DND-41 (cell line): ENCODE measurements at regions not wholly inside any gene's neighbourhood (a gene's known extent, or its start where the extent isn't known, plus 50 kb on each side); places are given as distances from the start of the nearest gene placed in this dataset.

Experiments
- ATAC-seq: fragments of 200-7000 bp; cut with Tn5 transposase; 3 replicates; pipeline ENCODE4 v1.9.1; 2021; ENCODE audit warnings: low read depth; ENCODE audit not compliant: insufficient read depth
- DNase-seq: peaks from one replicate; pipeline ENCODE4 v3.0.0-alpha.2; 2020
- H2AFZ ChIP-seq: 2 replicates; pipeline ENCODE4 v1.6.0; 2012; ENCODE audit warnings: low read depth, low read length
- H3K27ac ChIP-seq: 2 replicates; pipeline ENCODE4 v1.5.1; 2012; ENCODE audit warnings: low read length, inconsistent platforms
- H3K27me3 ChIP-seq: fragments of 200-600 bp; sonication (generic); 2 replicates; pipeline ENCODE4 v1.6.0; 2012; ENCODE audit warnings: low read length, mild to moderate bottlenecking, inconsistent platforms; ENCODE audit not compliant: insufficient read depth, poor library complexity
- H3K36me3 ChIP-seq: 2 replicates; pipeline ENCODE4 v1.5.1; 2012; ENCODE audit warnings: low read length, inconsistent platforms; ENCODE audit not compliant: insufficient read depth
- H3K4me1 ChIP-seq: 2 replicates; pipeline ENCODE4 v1.5.1; 2012; ENCODE audit warnings: mild to moderate bottlenecking, low read length; ENCODE audit not compliant: insufficient read depth
- H3K4me2 ChIP-seq: 2 replicates; pipeline ENCODE4 v1.6.0; 2012; ENCODE audit warnings: mild to moderate bottlenecking, moderate library complexity, low read length, inconsistent platforms; ENCODE audit not compliant: insufficient read depth
- H3K4me3 ChIP-seq, 2 experiments: fragments of 200-600 bp in 1 of 2; shearing (Covaris generic) in 1 of 2; 2 replicates each; pipeline ENCODE4 v1.5.1; 2012 to 2016; ENCODE audit warnings: inconsistent platforms in 2 of 2, low read length in 2 of 2, mild to moderate bottlenecking in 2 of 2, low read depth in 1 of 2, moderate library complexity in 1 of 2
- H3K79me2 ChIP-seq: 2 replicates; pipeline ENCODE4 v1.6.0; 2012; ENCODE audit warnings: low read length, inconsistent platforms; ENCODE audit not compliant: insufficient read depth
- H3K9ac ChIP-seq: 2 replicates; pipeline ENCODE4 v1.6.0; 2012; ENCODE audit warnings: low read depth, mild to moderate bottlenecking, inconsistent platforms, low read length, moderate library complexity
- H3K9me3 ChIP-seq: 2 replicates; pipeline ENCODE4 v1.5.1; 2012; ENCODE audit warnings: low read length, moderate library complexity, mild to moderate bottlenecking, inconsistent platforms; ENCODE audit not compliant: insufficient read depth, severe bottlenecking
- H4K20me1 ChIP-seq: 2 replicates; pipeline ENCODE4 v1.6.0; 2012; ENCODE audit warnings: low read length; ENCODE audit not compliant: insufficient read depth
- EZH2 ChIP-seq: IDR thresholded peaks from 3 replicates; pipeline ENCODE4 v1.6.1; 2012; ENCODE audit warnings: borderline replicate concordance, low read depth, mild to moderate bottlenecking, moderate library complexity, low read length, inconsistent platforms; ENCODE audit not compliant: severe bottlenecking
- TF ChIP-seq, protein P1 (sequence below): IDR thresholded peaks from 2 replicates; pipeline ENCODE4 v1.5.1; 2012; ENCODE audit warnings: borderline replicate concordance, low read length, moderate library complexity, mild to moderate bottlenecking; ENCODE audit not compliant: poor library complexity, severe bottlenecking; ENCODE audit errors: extremely low read depth

DNA sequence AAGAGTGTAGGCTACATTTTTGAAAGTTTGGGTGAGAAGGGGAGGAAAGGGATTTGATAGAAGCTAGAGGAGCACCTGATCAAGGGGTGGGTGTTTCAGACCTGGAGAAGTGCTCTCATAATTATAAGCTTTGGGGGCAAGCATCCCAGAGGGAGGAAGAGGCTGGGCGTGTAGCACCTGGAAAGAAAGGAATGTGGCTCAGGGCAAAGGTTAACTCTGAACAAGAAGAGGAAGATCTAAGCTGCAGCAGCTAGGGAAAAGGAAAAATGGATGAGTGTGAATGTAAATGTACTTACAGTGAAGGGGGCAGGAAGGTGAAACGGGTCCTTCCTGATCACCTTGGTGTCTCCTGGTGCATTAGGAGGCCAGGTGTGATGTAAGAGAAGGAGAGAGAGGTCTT is 49.8 kb upstream of the ANKRD55 start:
- H4K20me1 ChIP-seq, result no peaks in the 10 kb centered on the region
- H3K27me3 ChIP-seq, result no peaks in the 10 kb centered on the region
- H3K9me3 ChIP-seq, result no peaks in the 10 kb centered on the region
- ATAC-seq, result no peak
- H3K9ac ChIP-seq, result no peak overlapping the region
- no peak overlapping the region for H3K4me3 ChIP-seq
- H3K4me2 ChIP-seq, result no peak overlapping the region
- H3K36me3 ChIP-seq, result no peaks in the 10 kb centered on the region
- no peaks in the 10 kb centered on the region for H3K79me2 ChIP-seq
- no peak for TF ChIP-seq EZH2
- TF ChIP-seq, protein P1, sequence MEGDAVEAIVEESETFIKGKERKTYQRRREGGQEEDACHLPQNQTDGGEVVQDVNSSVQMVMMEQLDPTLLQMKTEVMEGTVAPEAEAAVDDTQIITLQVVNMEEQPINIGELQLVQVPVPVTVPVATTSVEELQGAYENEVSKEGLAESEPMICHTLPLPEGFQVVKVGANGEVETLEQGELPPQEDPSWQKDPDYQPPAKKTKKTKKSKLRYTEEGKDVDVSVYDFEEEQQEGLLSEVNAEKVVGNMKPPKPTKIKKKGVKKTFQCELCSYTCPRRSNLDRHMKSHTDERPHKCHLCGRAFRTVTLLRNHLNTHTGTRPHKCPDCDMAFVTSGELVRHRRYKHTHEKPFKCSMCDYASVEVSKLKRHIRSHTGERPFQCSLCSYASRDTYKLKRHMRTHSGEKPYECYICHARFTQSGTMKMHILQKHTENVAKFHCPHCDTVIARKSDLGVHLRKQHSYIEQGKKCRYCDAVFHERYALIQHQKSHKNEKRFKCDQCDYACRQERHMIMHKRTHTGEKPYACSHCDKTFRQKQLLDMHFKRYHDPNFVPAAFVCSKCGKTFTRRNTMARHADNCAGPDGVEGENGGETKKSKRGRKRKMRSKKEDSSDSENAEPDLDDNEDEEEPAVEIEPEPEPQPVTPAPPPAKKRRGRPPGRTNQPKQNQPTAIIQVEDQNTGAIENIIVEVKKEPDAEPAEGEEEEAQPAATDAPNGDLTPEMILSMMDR, result no peak
- no peak overlapping the region for H2AFZ ChIP-seq
- no peak for DNase-seq
- no peaks in the 10 kb centered on the region for H3K4me1 ChIP-seq
- no peak overlapping the region for H3K27ac ChIP-seq
